ENCODE measurements at regions not wholly inside any gene's neighbourhood (a gene's known extent, or its start where the extent isn't known, plus 50 kb on each side); places are given as distances from the start of the nearest gene placed in this dataset.

- TF ChIP-seq REST (IDR thresholded peaks at IDR 0.05; ENCODE audit: borderline replicate concordance): no peak
- no peak for TF ChIP-seq REST (CRISPR knock-in tag; IDR thresholded peaks at IDR 0.05; ENCODE audit: low read depth)
- TF ChIP-seq PURB (CRISPR knock-in tag; IDR thresholded peaks at IDR 0.05; ENCODE audit: low read depth): no peak
- no peak for TF ChIP-seq EP300 (IDR thresholded peaks at IDR 0.05; ENCODE audit: low read length)
- no peak for TF ChIP-seq MYBL2 (IDR thresholded peaks at IDR 0.05; ENCODE audit: low read depth)
- TF ChIP-seq MYBL2 (CRISPR knock-in tag; IDR thresholded peaks at IDR 0.05; ENCODE audit: borderline replicate concordance): no peak
- no peak for TF ChIP-seq ZKSCAN8 (CRISPR knock-in tag; IDR thresholded peaks at IDR 0.05)
Measured at GRCh38 chr14:34058510-34058909, 107.6 kb upstream of the EGLN3 start (continued).

Measured in K562 (cell line).